ENCODE measurements at regions not wholly inside any gene's neighbourhood (a gene's known extent, or its start where the extent isn't known, plus 50 kb on each side); places are given as distances from the start of the nearest gene placed in this dataset.

DNA sequence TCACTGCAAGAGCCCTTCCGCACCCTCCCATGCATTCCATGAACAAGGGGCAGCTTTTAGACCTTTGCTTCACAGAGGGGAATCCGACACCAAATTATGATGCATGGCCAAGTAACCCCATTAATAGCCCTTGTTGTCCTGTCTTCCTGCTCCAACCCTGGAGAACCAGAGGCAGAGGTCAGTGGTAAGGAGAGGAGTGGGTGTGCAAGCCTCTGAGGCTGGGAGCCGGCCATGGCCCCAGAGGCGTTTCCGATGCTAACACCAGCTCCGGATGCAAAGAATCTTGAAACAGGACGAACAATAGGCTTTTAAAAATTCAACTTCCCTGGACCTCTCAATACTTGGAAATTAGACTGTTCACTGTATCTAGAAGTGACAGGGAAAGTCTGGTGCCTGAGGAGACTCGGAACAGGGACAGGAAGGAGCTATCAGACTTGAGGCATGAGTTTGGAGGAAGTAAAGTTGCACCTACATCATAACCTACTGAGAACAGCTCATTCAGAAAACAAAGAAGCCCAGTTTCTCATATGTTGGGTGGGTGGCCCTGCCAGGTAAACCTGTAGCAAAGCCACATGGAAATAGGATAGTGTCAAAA, 101.2 kb upstream of the ERG start:
- Histone ChIP-seq H3K36me3 (ENCODE audit: low read depth) (no peaks in the 10 kb centered on the region), H3K4me1 (ENCODE audit: insufficient read depth, poor library complexity, severe bottlenecking) (no peaks in the 10 kb centered on the region)
- no peak for ATAC-seq (ENCODE audit: low read depth)

DNA sequence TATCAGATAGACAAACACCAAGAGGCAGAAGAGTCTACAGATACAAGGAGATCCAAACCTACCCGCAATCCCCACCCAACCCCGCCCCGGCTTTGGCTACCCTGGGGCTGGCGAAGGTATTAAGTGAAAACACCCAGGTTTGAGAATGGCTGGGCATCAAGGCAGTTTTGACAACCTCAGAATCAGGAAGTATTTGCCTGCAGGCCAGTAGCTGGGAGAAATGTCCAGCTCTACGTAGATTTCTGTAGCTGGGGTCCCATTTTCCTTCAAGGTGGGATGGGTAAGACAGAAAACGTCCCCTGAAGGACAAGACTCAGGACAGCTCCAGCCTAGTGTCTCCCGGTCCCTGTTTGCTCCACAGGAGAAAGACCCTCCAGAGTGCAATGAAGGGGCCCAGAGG, 101.8 kb upstream of the ERG start:
- Histone ChIP-seq H3K4me3 (ENCODE audit: severe bottlenecking) (no peak overlapping the region), H3K27me3 (ENCODE audit: insufficient read depth, poor library complexity, severe bottlenecking) (no peaks in the 10 kb centered on the region), H3K27ac (ENCODE audit: poor library complexity, severe bottlenecking) (no peak overlapping the region), H3K36me3 (ENCODE audit: low read depth) (no peaks in the 10 kb centered on the region), H3K4me1 (ENCODE audit: insufficient read depth, poor library complexity, severe bottlenecking) (no peaks in the 10 kb centered on the region), H3K9me3 (ENCODE audit: severe bottlenecking) (no peaks in the 10 kb centered on the region)
- no peak for DNase-seq (ENCODE audit: low spot score)
- ATAC-seq (ENCODE audit: low read depth): no peak
- TF ChIP-seq, protein P1, sequence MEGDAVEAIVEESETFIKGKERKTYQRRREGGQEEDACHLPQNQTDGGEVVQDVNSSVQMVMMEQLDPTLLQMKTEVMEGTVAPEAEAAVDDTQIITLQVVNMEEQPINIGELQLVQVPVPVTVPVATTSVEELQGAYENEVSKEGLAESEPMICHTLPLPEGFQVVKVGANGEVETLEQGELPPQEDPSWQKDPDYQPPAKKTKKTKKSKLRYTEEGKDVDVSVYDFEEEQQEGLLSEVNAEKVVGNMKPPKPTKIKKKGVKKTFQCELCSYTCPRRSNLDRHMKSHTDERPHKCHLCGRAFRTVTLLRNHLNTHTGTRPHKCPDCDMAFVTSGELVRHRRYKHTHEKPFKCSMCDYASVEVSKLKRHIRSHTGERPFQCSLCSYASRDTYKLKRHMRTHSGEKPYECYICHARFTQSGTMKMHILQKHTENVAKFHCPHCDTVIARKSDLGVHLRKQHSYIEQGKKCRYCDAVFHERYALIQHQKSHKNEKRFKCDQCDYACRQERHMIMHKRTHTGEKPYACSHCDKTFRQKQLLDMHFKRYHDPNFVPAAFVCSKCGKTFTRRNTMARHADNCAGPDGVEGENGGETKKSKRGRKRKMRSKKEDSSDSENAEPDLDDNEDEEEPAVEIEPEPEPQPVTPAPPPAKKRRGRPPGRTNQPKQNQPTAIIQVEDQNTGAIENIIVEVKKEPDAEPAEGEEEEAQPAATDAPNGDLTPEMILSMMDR (IDR thresholded peaks at IDR 0.05; ENCODE audit: poor library complexity, severe bottlenecking): no peak

More for the DNA sequence above, 101.2 kb upstream of the ERG start:
- no peaks in the 10 kb centered on the region for H3K9me3 ChIP-seq (ENCODE audit: severe bottlenecking)
- DNase-seq (ENCODE audit: low spot score): no peak
- H3K4me3 ChIP-seq (ENCODE audit: severe bottlenecking): no peak overlapping the region
- no peaks in the 10 kb centered on the region for H3K27me3 ChIP-seq (ENCODE audit: insufficient read depth, poor library complexity, severe bottlenecking)
- TF ChIP-seq, protein P1 (IDR thresholded peaks at IDR 0.05; ENCODE audit: poor library complexity, severe bottlenecking): no peak
- H3K27ac ChIP-seq (ENCODE audit: poor library complexity, severe bottlenecking): no peak overlapping the region

DNA sequence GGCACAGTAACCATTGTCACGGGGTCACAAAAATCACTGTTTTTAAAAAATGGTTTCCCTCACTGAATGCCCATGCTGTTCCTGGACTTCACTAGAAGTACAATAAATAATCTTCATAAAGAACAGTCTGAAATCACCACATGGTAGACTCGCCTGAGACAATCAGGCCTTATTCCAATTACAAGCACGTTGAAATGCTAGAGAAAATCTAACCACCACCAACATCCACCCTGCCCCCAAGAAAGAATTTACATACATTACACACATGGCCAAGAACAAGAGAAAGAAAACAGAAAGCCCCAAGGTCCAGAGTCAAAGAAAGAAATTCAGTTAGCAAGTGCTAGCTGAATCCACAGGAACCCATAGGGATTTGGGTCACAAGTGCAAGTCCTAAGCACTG, 107.0 kb upstream of the ERG start:
- TF ChIP-seq, protein P1 (IDR thresholded peaks at IDR 0.05; ENCODE audit: poor library complexity, severe bottlenecking): no peak
- H3K36me3 ChIP-seq (ENCODE audit: low read depth): no peaks in the 10 kb centered on the region
- no peaks in the 10 kb centered on the region for H3K9me3 ChIP-seq (ENCODE audit: severe bottlenecking)
- H3K4me1 ChIP-seq (ENCODE audit: insufficient read depth, poor library complexity, severe bottlenecking): no peaks in the 10 kb centered on the region
- ATAC-seq (ENCODE audit: low read depth) (no peak), DNase-seq (ENCODE audit: low spot score) (no peak)
- no peak overlapping the region for H3K27ac ChIP-seq (ENCODE audit: poor library complexity, severe bottlenecking)
- peaks cover 4% of the 10 kb centered on the region for H3K27me3 ChIP-seq (ENCODE audit: insufficient read depth, poor library complexity, severe bottlenecking)
- no peak overlapping the region for H3K4me3 ChIP-seq (ENCODE audit: severe bottlenecking)

DNA sequence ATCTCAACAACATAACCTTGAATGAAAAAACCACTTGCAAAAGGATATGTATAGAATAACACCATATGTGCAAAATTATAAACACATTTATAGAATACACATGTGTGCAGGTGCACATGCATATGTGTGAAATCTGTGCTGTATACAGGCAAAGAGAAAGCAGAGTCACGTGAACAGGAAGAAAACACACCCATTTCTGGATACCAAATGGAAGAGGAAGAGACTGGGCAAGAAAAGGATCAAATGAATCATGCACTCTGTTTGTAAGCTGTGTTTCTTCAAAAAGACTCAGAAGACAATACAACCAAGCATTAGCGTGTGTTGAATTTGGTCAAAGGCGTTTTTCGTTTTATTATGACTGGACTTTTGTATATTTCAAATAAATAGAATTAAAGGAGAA, 111.3 kb upstream of the ERG start:
- Histone ChIP-seq H3K9me3 (ENCODE audit: severe bottlenecking) (no peaks in the 10 kb centered on the region), H3K27me3 (ENCODE audit: insufficient read depth, poor library complexity, severe bottlenecking) (peaks cover 4% of the 10 kb centered on the region), H3K36me3 (ENCODE audit: low read depth) (no peaks in the 10 kb centered on the region), H3K4me1 (ENCODE audit: insufficient read depth, poor library complexity, severe bottlenecking) (no peaks in the 10 kb centered on the region), H3K4me3 (ENCODE audit: severe bottlenecking) (no peak overlapping the region), H3K27ac (ENCODE audit: poor library complexity, severe bottlenecking) (no peak overlapping the region)
- ATAC-seq (ENCODE audit: low read depth): no peak
- TF ChIP-seq, protein P1 (IDR thresholded peaks at IDR 0.05; ENCODE audit: poor library complexity, severe bottlenecking): no peak
- no peak for DNase-seq (ENCODE audit: low spot score)

DNA sequence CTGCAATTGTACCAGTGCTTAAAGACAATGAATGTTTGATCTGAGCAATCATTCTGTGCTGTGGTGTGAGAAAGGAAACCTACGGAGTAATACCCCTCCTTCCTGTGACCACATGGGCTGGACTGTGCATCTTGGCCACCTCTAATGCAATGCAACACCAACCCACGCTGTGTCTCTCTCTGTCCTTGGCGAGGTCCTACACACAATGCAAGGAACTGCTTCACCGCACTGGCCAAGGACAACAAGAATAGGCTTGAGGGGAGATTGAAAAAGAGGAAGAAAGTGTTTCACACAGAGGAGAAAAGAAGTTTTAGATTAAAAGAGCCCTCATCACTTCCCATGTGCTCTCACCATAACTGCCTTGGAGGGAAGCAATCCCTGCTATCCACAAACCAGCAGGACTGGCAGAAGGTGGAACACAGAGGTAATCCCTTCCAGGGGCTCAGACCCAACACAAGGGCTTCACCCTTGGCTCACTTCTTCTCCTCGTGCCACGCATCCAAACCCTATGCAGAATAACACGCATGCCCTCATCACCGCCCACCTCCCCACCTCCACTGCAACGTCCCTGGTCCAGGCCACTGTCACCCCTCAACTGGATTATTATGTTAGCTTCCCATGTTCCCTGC, 112.5 kb upstream of the ERG start:
- Histone ChIP-seq H3K9me3 (ENCODE audit: severe bottlenecking) (no peaks in the 10 kb centered on the region), H3K27ac (ENCODE audit: poor library complexity, severe bottlenecking) (no peak overlapping the region), H3K4me1 (ENCODE audit: insufficient read depth, poor library complexity, severe bottlenecking) (no peaks in the 10 kb centered on the region), H3K36me3 (ENCODE audit: low read depth) (no peaks in the 10 kb centered on the region), H3K4me3 (ENCODE audit: severe bottlenecking) (no peak overlapping the region), H3K27me3 (ENCODE audit: insufficient read depth, poor library complexity, severe bottlenecking) (peaks cover 3% of the 10 kb centered on the region)
- ATAC-seq (ENCODE audit: low read depth) (no peak), DNase-seq (ENCODE audit: low spot score) (no peak)
- TF ChIP-seq, protein P1 (IDR thresholded peaks at IDR 0.05; ENCODE audit: poor library complexity, severe bottlenecking): no peak
